DOHH2 (cell line): ENCODE measurements at regions not wholly inside any gene's neighbourhood (a gene's known extent, or its start where the extent isn't known, plus 50 kb on each side); places are given as distances from the start of the nearest gene placed in this dataset.

Experiments
- H3F3A ChIP-seq: fragments of 200-600 bp; sonication (generic), shearing (Covaris generic); 2 replicates; pipeline ENCODE4 v1.6.0; 2016; ENCODE audit warnings: antibody characterized with exemption, mild to moderate bottlenecking; ENCODE audit not compliant: control insufficient read depth, insufficient read depth
- H3K27ac ChIP-seq: fragments of 200-600 bp; sonication (generic); 2 replicates; pipeline ENCODE4 v1.5.1; 2014; ENCODE audit warnings: low read depth, mild to moderate bottlenecking, low read length, moderate library complexity
- H3K27me3 ChIP-seq: fragments of 200-600 bp; sonication (generic); 2 replicates; pipeline ENCODE4 v1.6.1; 2014; ENCODE audit warnings: mild to moderate bottlenecking, low read length, mixed read lengths; ENCODE audit not compliant: control insufficient read depth
- H3K36me3 ChIP-seq: fragments of 200-600 bp; sonication (generic); 2 replicates; pipeline ENCODE4 v1.6.1; 2014; ENCODE audit warnings: mild to moderate bottlenecking, low read length, moderate library complexity, mixed read lengths; ENCODE audit not compliant: control insufficient read depth
- H3K4me1 ChIP-seq: fragments of 200-600 bp; sonication (generic); 2 replicates; pipeline ENCODE4 v1.6.1; 2014; ENCODE audit warnings: mild to moderate bottlenecking, low read length, mixed read lengths; ENCODE audit not compliant: control insufficient read depth
- H3K4me2 ChIP-seq: fragments of 200-600 bp; sonication (generic); 2 replicates; pipeline ENCODE4 v1.6.0; 2014; ENCODE audit warnings: mild to moderate bottlenecking, low read length, moderate library complexity
- H3K4me3 ChIP-seq: fragments of 200-600 bp; sonication (generic); 2 replicates; pipeline ENCODE4 v1.5.1; 2014; ENCODE audit warnings: mild to moderate bottlenecking, low read length, mixed read lengths
- H3K79me2 ChIP-seq: fragments of 200-600 bp; sonication (generic); 2 replicates; pipeline ENCODE4 v1.6.1; 2014; ENCODE audit warnings: mild to moderate bottlenecking, low read length, mixed read lengths; ENCODE audit not compliant: control insufficient read depth
- H3K9me2 ChIP-seq: fragments of 200-600 bp; sonication (generic); replicated peaks from 2 replicates; pipeline ENCODE4 v1.6.1; 2014; ENCODE audit warnings: mild to moderate bottlenecking, low read length, mixed read lengths; ENCODE audit not compliant: control insufficient read depth
- H3K9me3 ChIP-seq: fragments of 200-600 bp; sonication (generic); 2 replicates; pipeline ENCODE4 v1.6.1; 2014; ENCODE audit warnings: antibody characterized with exemption, low read length, mixed read lengths; ENCODE audit not compliant: control insufficient read depth, insufficient read depth
- H4K20me1 ChIP-seq: fragments of 200-600 bp; sonication (generic); 2 replicates; pipeline ENCODE4 v1.6.0; 2014; ENCODE audit warnings: low read depth, mild to moderate bottlenecking, antibody characterized with exemption, low read length, moderate library complexity; ENCODE audit not compliant: control insufficient read depth, insufficient read depth
- EZH2phosphoT487 ChIP-seq: fragments of 200-600 bp; sonication (generic); IDR thresholded peaks from 2 replicates; pipeline ENCODE4 v1.6.1; 2017; ENCODE audit warnings: borderline replicate concordance, mild to moderate bottlenecking, antibody characterized with exemption, low read length, moderate library complexity, mixed read lengths
- TF ChIP-seq, protein P1 (sequence below): fragments of 200-600 bp; sonication (generic); IDR thresholded peaks from one replicate; pipeline ENCODE4 v1.5.1; 2014; ENCODE audit warnings: antibody characterized with exemption, mild to moderate bottlenecking, low read depth, low read length; ENCODE audit not compliant: poor library complexity, severe bottlenecking

DNA sequence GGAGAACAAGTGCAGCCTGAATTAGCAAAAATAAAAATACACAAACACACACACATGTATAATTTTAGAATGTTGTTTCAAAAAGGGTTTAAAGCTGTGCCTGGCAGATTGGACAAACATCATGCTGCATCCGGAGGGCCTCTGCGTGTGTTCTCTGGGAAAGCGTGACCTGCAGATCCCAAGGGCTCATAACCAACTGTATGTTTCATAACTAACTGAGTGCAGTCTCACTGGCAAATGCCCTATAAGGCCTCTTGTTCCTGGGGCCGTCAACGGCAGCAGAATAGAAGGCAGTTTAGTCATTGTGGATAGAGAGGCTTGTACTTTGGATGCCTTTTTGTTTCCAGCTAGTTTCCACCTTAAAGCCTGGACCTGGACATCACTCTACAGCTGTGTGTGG is 243.8 kb upstream of the KIAA1217 start:
- no peak overlapping the region for H3K27ac ChIP-seq
- H3K9me3 ChIP-seq = no peaks in the 10 kb centered on the region
- H3K4me2 ChIP-seq = no peak overlapping the region
- no peaks in the 10 kb centered on the region for H3K36me3 ChIP-seq
- H3K9me2 ChIP-seq = no peaks in the 10 kb centered on the region
- no peak overlapping the region for H3K4me3 ChIP-seq
- H3F3A ChIP-seq = no peaks in the 10 kb centered on the region
- H3K4me1 ChIP-seq = no peaks in the 10 kb centered on the region
- H3K79me2 ChIP-seq = no peaks in the 10 kb centered on the region
- H3K27me3 ChIP-seq = no peaks in the 10 kb centered on the region
- no peaks in the 10 kb centered on the region for H4K20me1 ChIP-seq
- TF ChIP-seq EZH2phosphoT487 = no peak
- TF ChIP-seq, protein P1, sequence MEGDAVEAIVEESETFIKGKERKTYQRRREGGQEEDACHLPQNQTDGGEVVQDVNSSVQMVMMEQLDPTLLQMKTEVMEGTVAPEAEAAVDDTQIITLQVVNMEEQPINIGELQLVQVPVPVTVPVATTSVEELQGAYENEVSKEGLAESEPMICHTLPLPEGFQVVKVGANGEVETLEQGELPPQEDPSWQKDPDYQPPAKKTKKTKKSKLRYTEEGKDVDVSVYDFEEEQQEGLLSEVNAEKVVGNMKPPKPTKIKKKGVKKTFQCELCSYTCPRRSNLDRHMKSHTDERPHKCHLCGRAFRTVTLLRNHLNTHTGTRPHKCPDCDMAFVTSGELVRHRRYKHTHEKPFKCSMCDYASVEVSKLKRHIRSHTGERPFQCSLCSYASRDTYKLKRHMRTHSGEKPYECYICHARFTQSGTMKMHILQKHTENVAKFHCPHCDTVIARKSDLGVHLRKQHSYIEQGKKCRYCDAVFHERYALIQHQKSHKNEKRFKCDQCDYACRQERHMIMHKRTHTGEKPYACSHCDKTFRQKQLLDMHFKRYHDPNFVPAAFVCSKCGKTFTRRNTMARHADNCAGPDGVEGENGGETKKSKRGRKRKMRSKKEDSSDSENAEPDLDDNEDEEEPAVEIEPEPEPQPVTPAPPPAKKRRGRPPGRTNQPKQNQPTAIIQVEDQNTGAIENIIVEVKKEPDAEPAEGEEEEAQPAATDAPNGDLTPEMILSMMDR = no peak

DNA sequence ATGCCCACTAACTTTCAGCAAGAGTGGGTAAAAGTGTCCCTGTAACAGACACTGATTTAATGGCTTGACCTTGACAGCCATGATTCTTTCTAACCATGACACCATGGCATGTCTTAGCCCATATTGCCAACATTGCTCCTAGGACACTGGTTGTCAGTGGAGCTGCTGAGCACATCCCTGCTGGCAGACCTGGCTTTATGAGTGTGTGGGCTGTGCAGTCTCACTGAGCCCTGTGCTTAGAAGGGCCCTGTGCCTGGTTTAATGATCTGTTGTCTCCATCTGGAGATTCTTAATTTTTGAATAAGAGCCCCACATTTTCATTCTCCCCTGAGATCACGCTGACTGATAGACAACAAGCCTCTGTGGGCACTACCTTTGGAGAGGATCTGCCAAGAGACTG is 243.1 kb upstream of the KIAA1217 start:
- H4K20me1 ChIP-seq = no peaks in the 10 kb centered on the region
- no peaks in the 10 kb centered on the region for H3K9me2 ChIP-seq
- TF ChIP-seq EZH2phosphoT487 = no peak
- TF ChIP-seq, protein P1 = no peak
- no peaks in the 10 kb centered on the region for H3F3A ChIP-seq
- H3K27me3 ChIP-seq = no peaks in the 10 kb centered on the region
- no peak overlapping the region for H3K4me2 ChIP-seq
- H3K36me3 ChIP-seq = no peaks in the 10 kb centered on the region
- no peaks in the 10 kb centered on the region for H3K9me3 ChIP-seq
- no peaks in the 10 kb centered on the region for H3K79me2 ChIP-seq
- no peaks in the 10 kb centered on the region for H3K4me1 ChIP-seq
- H3K4me3 ChIP-seq = no peak overlapping the region
- no peak overlapping the region for H3K27ac ChIP-seq

DNA sequence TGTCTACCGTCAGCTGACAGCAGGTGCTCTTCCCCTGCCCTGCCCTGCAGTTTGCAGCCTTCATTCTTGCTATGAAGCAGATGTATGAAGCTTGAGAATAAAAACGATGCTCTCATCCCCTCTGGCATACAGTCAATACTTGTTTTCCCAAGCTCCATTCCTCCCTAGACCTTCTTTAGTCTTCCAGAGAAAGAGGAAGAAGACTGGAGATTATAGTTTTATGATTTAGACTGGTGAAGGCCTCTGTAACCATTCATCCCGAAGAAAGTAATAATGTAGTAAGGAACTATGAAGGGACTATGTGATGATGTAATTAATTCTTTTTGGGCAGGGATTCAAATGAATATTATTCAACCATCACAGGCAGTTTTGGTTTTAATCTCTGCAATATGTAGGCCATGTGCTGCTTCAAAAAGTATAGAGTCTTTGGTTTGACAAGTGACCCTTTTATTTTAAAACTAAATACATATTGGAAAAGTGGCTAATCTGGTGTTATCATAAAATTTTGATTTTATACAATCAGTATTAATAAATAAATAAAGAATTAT is 242.4 kb upstream of the KIAA1217 start:
- Histone ChIP-seq H3K36me3 (no peaks in the 10 kb centered on the region), H3K4me2 (no peak overlapping the region), H3K4me1 (no peaks in the 10 kb centered on the region), H3K27me3 (no peaks in the 10 kb centered on the region), H3K9me3 (no peaks in the 10 kb centered on the region), H3K79me2 (no peaks in the 10 kb centered on the region), H3K9me2 (no peaks in the 10 kb centered on the region), H4K20me1 (no peaks in the 10 kb centered on the region), H3K27ac (no peak overlapping the region), H3F3A (no peaks in the 10 kb centered on the region), H3K4me3 (no peak overlapping the region)
- TF ChIP-seq, protein P1 = no peak
